Tibial nerve (tissue), 4 donors: ENCODE measurements at regions not wholly inside any gene's neighbourhood (a gene's known extent, or its start where the extent isn't known, plus 50 kb on each side); places are given as distances from the start of the nearest gene placed in this dataset.

Source experiments
- CTCF ChIP-seq, 5 experiments: fragments of 200-600 bp in 3 of 5; fragments of 450-650 bp in 2 of 5; sonication (generic) in 3 of 5; IDR thresholded peaks; one replicate each; pipeline ENCODE4 v1.5.1; 2016 to 2019; ENCODE audit warnings: antibody characterized with exemption in 5 of 5, mild to moderate bottlenecking in 3 of 5, moderate library complexity in 2 of 5
- EP300 ChIP-seq, 2 donors: sonication (generic); formaldehyde crosslinking; IDR thresholded peaks; one replicate each; pipeline ENCODE4 v1.6.1; 2017; ENCODE audit warnings: antibody characterized with exemption in 2 of 2, mild to moderate bottlenecking in 1 of 2

- TF ChIP-seq CTCF (IDR thresholded peaks at IDR 0.05), result peak; percentile 66 to 81 (median 79)
- TF ChIP-seq EP300 (IDR thresholded peaks at IDR 0.05), result no peak
These were observed 408.3 kb upstream of the PLXNA2 start for GRCh38 chr1:208652296-208653160.
